Tibial nerve (tissue), 4 donors: ENCODE measurements at regions not wholly inside any gene's neighbourhood (a gene's known extent, or its start where the extent isn't known, plus 50 kb on each side); places are given as distances from the start of the nearest gene placed in this dataset.

Experiments used
- DNase-seq, 2 donors: peaks; one replicate each; pipeline ENCODE4 v3.0.0-alpha.2; 2019; ENCODE audit warnings: low spot score in 2 of 2
- H3K27ac ChIP-seq, 4 donors: fragments of 200-600 bp; sonication (generic) in 3 of 4; one replicate each; pipeline ENCODE4 v1.5.1; 2017 to 2019; ENCODE audit warnings: mild to moderate bottlenecking in 1 of 4
- H3K27me3 ChIP-seq, 2 donors: fragments of 200-600 bp; sonication (generic) in 1 of 2; one replicate each; pipeline versions ENCODE4 v1.5.1 to v1.6.0; 2017 to 2019
- H3K36me3 ChIP-seq, 3 donors: fragments of 200-600 bp; sonication (generic); one replicate each; pipeline ENCODE4 v1.5.1; 2018 to 2019
- H3K4me1 ChIP-seq, 4 donors: fragments of 200-600 bp; sonication (generic) in 3 of 4; one replicate each; pipeline ENCODE4 v1.5.1; 2017 to 2019
- H3K4me3 ChIP-seq, 4 donors: fragments of 200-600 bp; sonication (generic) in 3 of 4; one replicate each; pipeline ENCODE4 v1.5.1; 2017 to 2019; ENCODE audit warnings: mild to moderate bottlenecking in 1 of 4, moderate library complexity in 1 of 4
- H3K9me3 ChIP-seq, 4 donors: fragments of 200-600 bp; sonication (generic) in 3 of 4; one replicate each; pipeline ENCODE4 v1.5.1; 2017 to 2019
- CTCF ChIP-seq, 5 experiments: fragments of 200-600 bp in 3 of 5; fragments of 450-650 bp in 2 of 5; sonication (generic) in 3 of 5; IDR thresholded peaks; one replicate each; pipeline ENCODE4 v1.5.1; 2016 to 2019; ENCODE audit warnings: antibody characterized with exemption in 5 of 5, mild to moderate bottlenecking in 3 of 5, moderate library complexity in 2 of 5
- EP300 ChIP-seq, 2 donors: sonication (generic); formaldehyde crosslinking; IDR thresholded peaks; one replicate each; pipeline ENCODE4 v1.6.1; 2017; ENCODE audit warnings: antibody characterized with exemption in 2 of 2, mild to moderate bottlenecking in 1 of 2
- POLR2A ChIP-seq, 2 donors: fragments of 450-650 bp; IDR thresholded peaks; one replicate each; pipeline ENCODE4 v1.6.1; 2017; ENCODE audit warnings: antibody characterized with exemption in 2 of 2, mild to moderate bottlenecking in 2 of 2, moderate library complexity in 2 of 2
- WGBS, 2 donors: methylation state at CpG; one replicate each; pipeline ENCODE4 v1.1.5; 2018; 5-methylcytosine and 5-hydroxymethylcytosine counted together

GRCh38 chr18:2380101-2380500 is 191.2 kb downstream of the METTL4 start:
- Histone ChIP-seq H3K36me3 (no peaks in the 10 kb centered on the region), H3K9me3 (peaks cover 0 to 4% (median 0%) of the 10 kb centered on the region in 4 donors), H3K4me3 (no peak overlapping the region), H3K27ac (no peak overlapping the region), H3K4me1 (no peaks in the 10 kb centered on the region), H3K27me3 (no peaks in the 10 kb centered on the region)
- WGBS, 2 donors: 67 to 79% methylated on average over 2 of the region's 2 CpGs
- no peak for DNase-seq
- TF ChIP-seq POLR2A (IDR thresholded peaks at IDR 0.05): no peak
- no peak for TF ChIP-seq EP300 (IDR thresholded peaks at IDR 0.05)
- TF ChIP-seq CTCF (IDR thresholded peaks at IDR 0.05): no peak

GRCh38 chr18:2381539-2381938 is 189.8 kb downstream of the METTL4 start:
- Histone ChIP-seq H3K9me3 (peaks cover 0 to 5% (median 0%) of the 10 kb centered on the region in 4 donors), H3K4me3 (no peak overlapping the region), H3K27ac (no peak overlapping the region), H3K4me1 (no peaks in the 10 kb centered on the region), H3K27me3 (no peaks in the 10 kb centered on the region), H3K36me3 (no peaks in the 10 kb centered on the region)
- TF ChIP-seq CTCF (IDR thresholded peaks at IDR 0.05) (no peak), EP300 (IDR thresholded peaks at IDR 0.05) (no peak), POLR2A (IDR thresholded peaks at IDR 0.05) (no peak)
- DNase-seq: no peak
- 90 to 94% methylated on average over 2 of the region's 2 CpGs for WGBS, 2 donors

- Histone ChIP-seq H3K27me3 (no peaks in the 10 kb centered on the region), H3K36me3 (no peaks in the 10 kb centered on the region), H3K27ac (no peak overlapping the region), H3K9me3 (peaks cover 0 to 17% (median 3%) of the 10 kb centered on the region in 4 donors), H3K4me3 (no peak overlapping the region), H3K4me1 (no peaks in the 10 kb centered on the region)
- no peak for DNase-seq
- no peak for TF ChIP-seq EP300 (IDR thresholded peaks at IDR 0.05)
- no peak for TF ChIP-seq CTCF (IDR thresholded peaks at IDR 0.05)
- TF ChIP-seq POLR2A (IDR thresholded peaks at IDR 0.05): no peak
Measured at GRCh38 chr18:2387588-2387987, 183.7 kb downstream of the METTL4 start.

- H3K4me1 ChIP-seq: no peaks in the 10 kb centered on the region
- DNase-seq: no peak
- 68 to 86% methylated on average over 1 of the region's 1 CpG for WGBS, 2 donors
- H3K27ac ChIP-seq: no peak overlapping the region
- no peak for TF ChIP-seq EP300 (IDR thresholded peaks at IDR 0.05)
- TF ChIP-seq CTCF (IDR thresholded peaks at IDR 0.05): no peak
- no peak for TF ChIP-seq POLR2A (IDR thresholded peaks at IDR 0.05)
- peaks cover 0 to 17% (median 3%) of the 10 kb centered on the region in 4 donors for H3K9me3 ChIP-seq
- H3K36me3 ChIP-seq: no peaks in the 10 kb centered on the region
- H3K4me3 ChIP-seq: no peak overlapping the region
- no peaks in the 10 kb centered on the region for H3K27me3 ChIP-seq
Measured at GRCh38 chr18:2390158-2390557, 181.1 kb downstream of the METTL4 start.

GRCh38 chr18:2391470-2391869 is 179.8 kb downstream of the METTL4 start:
- 94 to 97% methylated on average over 6 of the region's 6 CpGs for WGBS, 2 donors
- no peak overlapping the region for H3K27ac ChIP-seq
- DNase-seq: no peak
- H3K27me3 ChIP-seq: no peaks in the 10 kb centered on the region
- H3K4me1 ChIP-seq: no peaks in the 10 kb centered on the region
- no peak for TF ChIP-seq CTCF (IDR thresholded peaks at IDR 0.05)
- TF ChIP-seq POLR2A (IDR thresholded peaks at IDR 0.05): no peak
- TF ChIP-seq EP300 (IDR thresholded peaks at IDR 0.05): no peak
- H3K4me3 ChIP-seq: no peak overlapping the region
- H3K36me3 ChIP-seq: no peaks in the 10 kb centered on the region
- peaks cover 0 to 17% (median 3%) of the 10 kb centered on the region in 4 donors for H3K9me3 ChIP-seq
